NOMO-1 (cell line): ENCODE measurements at regions not wholly inside any gene's neighbourhood (a gene's known extent, or its start where the extent isn't known, plus 50 kb on each side); places are given as distances from the start of the nearest gene placed in this dataset.
"Not testable (repeated sequence)": the region's sequence is repeated elsewhere in the genome, so short reads cannot be mapped to it uniquely, and the experiment has no call there.

Experiments
- DNase-seq, 2 experiments: peaks; one replicate each; lab custom pipeline; 2025; ENCODE audit not compliant: unreplicated experiment in 2 of 2; lab: John Stamatoyannopoulos, UW

DNA sequence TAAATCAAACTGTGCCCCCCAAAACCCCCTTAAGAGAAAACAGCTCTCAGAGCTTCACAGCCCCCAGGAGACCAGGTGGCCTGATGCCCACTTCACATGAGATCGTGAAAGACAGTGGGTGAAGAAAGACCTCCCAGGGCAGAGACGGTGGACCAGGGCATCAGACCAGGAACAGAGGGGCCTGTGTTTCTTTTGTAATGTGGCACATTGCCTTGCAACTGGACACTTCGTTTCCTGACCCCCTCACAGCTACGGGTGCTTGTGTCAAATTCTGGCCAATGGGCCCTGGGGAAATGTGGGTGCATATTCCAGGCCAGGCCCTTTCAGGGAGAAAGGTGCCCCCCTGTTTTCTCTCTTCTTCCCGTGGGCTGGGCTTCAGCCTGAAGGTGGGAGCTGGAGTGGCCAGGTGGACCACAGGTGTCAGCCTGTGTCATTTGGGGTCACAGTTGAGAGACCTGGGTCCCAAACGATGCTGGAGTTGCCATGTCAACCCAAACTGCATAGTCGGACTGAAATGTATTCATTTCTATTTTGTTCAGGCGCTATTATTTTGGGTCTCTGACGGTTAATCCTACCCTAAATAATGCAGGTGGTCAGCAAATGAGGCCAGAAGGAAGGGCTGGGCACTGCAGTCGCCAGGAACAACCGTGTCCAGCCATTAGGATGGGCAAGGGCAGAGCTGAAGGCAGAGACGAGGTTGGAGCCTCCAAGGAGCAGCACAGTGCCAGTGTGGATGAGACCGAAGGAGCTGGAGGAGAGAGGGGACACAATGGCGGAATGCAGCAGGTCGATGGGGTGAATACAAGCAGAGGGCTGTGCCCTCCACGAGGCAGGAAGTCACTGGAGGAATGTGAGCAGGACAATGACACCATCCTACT is 338.2 kb downstream of the EIPR1 start:
- no peak for DNase-seq

DNA sequence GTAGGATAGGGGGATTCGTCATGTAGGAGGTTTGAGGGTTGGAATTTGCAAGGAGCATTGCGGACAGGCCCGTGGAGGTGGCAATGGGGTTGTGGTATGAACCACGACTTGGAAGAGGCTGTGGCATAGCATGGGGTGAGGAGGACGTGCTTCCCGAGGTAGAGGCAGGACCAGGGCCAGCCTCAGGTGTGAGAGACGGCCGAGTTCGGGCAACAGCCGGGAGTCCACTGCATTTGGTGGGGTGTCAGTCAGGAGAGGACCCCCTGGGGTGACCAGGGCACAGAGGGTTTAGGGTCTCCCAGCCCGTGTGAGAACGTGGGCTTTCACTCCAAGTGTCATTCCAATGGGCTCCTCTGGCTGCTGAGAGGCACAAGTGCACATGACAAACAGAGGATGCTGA is 339.0 kb downstream of the EIPR1 start:
- no peak for DNase-seq

- DNase-seq = no peak
Observed at GRCh38 chr2:3037196-3038194, 340.1 kb downstream of the EIPR1 start.

DNA sequence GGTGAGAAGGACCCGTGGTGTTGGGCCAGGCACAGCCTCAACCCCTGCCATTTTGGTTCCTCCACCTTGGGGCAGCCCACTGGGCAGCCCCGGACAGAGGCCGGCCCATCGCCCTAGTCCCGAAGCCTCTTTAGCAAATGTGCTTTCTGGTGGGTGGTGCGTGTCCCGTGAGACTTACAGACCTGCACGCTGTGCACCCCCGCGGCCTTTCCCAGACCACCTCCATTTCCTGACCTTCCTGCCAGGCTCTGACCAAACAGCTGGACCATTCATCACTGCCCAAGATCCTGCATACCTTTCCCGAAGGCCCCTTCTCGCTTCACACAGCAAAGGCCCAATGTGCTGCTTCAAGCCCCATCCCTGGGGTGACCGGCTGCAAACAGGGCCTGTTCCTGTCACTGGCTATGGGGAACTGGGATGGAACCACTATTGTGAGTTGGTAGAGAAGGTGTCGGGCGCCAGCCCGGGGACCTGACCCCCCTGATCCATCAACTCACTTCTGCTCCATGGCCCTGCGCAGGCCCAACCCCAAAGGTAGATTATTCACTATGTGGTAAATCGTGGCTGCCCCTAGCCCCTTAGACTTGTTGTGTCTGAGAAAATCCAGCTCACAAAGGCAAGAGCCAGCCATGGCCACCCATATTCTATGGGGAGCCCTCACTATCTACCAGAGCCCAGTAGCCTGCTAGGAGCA is 341.0 kb downstream of the EIPR1 start:
- DNase-seq = no peak

GRCh38 chr2:3035385-3036050 is 342.1 kb downstream of the EIPR1 start:
- no peak for DNase-seq

- DNase-seq = no peak
Observed at GRCh38 chr2:3034856-3035255, 342.8 kb downstream of the EIPR1 start.

- no peak for DNase-seq
Observed at GRCh38 chr2:3034396-3034795, 343.2 kb downstream of the EIPR1 start.

DNA sequence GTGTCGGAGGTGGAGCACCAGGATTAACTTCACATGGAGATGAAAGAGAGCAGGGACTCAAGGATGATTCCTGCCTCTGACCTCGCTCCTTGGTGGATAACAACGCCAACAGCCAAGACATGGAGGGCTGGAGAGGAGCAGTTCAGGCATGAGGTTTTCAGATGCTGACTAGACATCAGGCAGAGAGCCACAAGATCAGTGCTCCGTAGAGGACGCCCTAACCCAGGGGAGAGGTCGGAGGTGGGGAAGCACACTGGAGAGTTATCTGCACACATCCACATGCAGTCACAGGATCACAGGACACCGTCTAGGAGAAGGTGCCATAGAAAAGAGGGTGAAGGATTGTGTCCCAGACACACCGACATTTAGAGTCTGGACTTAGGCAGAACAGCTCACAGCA is 344.3 kb downstream of the EIPR1 start:
- no peak for DNase-seq

DNA sequence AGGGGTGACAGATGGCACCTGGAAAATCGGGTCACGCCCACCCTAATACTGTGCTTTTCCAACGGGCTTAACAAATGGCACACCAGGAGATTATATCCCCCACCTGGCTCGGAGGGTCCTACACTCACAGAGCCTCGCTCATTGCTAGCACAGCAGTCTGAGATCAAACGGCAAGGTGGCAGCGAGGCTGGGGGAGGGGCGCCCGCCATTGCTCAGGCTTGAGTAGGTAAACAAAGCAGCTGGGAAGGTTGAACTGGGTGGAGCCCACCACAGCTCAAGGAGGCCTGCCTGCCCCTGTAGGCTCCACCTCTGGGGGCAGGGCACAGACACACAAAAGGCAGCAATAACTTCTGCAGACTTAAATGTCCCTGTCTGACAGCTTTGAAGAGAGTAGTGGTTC is 346.8 kb downstream of the EIPR1 start:
- not testable (repeated sequence) for DNase-seq

- DNase-seq = no peak
Observed at GRCh38 chr2:3025984-3026383, 351.6 kb downstream of the EIPR1 start.

DNA sequence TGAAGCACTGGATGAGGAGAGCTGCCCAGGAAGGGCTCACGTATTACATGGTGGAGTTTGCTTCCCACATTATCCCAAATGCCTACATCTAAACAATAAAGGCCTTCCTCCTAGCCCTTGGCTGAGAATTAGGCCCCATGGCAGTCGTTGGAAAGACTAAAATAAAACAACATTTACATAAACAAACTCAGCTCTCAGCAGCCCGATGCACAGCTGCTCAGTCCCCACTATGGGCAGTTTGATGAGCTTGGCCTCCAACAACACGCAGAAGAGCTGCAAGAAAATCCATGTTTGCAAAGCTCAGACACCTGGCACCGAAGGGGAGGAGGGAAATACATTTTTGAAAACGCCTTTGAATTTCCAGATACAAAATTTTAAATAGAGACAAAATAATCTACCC is 352.4 kb downstream of the EIPR1 start:
- no peak for DNase-seq

- DNase-seq = no peak
Observed at GRCh38 chr2:3024401-3024935, 353.1 kb downstream of the EIPR1 start.

DNA sequence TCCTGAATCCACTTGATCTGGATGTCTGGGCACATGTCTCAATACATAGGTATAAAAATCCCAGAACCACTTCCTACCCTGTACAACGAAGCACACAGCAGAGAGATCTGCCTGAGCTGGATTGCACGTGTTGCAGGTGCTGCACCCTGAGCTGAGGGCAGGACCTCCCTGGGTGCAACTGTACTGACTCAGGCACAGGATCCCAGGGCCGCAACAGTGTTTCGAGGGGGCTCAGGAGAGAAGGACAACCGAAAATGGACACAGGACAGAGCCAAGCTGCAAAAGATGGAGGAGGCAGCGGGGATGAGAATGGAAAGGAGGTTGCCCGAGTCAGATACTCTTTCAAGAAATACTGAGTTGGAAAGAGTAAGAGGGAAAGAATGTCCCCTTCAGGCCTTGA is 354.1 kb downstream of the EIPR1 start:
- no peak for DNase-seq

DNA sequence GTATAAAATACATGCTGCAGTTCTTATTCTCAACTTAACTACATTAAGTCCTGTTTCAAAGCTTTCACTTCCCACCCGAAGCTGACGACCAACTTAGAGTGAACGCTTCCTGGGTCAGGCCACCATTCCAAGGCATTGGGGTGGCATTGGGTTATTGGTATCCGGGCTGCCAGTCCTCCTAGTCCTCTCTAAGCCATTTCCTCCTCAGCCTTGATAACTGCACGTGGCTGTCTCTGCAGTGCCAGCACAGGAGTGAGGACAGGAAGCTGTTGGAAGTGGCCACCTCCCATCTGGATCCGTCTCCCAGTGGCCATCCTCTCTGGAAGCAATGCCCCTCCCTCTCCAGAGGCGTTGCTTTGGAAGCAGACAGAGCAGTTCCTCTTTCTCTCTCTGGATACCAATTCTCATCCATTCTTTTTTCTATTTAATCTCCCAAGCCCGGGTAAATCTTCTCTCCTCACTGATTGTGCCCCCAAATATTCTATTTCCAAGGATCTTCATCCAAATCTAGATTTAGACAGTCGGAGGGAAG is 354.7 kb downstream of the EIPR1 start:
- DNase-seq = no peak

DNA sequence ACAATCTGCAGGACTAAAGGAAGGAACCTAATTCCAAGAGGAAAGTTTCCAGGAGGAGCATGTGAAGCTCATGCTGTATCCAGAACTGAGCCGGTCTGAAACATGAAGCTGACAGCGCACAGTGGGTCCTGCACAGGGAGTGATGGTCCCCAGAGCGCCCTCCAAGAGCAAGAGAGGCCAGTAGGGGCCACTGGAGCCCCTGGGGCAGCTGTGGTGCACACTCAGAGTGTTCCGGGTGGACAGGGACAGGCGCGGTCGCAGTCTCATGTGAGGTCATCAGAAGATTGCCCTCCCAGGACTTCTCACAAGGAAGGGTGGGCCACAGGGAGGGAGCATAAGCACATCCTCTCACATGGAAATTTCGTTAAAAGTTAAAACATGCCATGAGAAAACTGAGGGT is 355.9 kb downstream of the EIPR1 start:
- DNase-seq = no peak

GRCh38 chr2:3010001-3010400 is 367.6 kb downstream of the EIPR1 start:
- no peak for DNase-seq

DNA sequence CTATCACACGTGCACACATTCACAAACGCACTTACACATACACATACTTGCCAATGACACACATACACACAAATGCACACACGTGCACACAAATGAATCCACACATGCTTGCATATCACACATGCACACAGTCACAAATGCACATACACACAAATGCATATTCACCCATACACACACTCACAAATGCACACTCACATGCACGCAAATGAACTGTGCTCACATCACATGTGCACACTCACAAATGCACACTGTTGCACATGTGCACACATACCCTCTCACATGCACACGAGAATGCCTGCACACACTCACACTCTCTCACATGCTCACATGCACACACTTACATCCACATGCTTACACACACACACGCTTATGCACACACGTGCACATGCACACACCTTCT is 368.1 kb downstream of the EIPR1 start:
- DNase-seq = no peak

DNA sequence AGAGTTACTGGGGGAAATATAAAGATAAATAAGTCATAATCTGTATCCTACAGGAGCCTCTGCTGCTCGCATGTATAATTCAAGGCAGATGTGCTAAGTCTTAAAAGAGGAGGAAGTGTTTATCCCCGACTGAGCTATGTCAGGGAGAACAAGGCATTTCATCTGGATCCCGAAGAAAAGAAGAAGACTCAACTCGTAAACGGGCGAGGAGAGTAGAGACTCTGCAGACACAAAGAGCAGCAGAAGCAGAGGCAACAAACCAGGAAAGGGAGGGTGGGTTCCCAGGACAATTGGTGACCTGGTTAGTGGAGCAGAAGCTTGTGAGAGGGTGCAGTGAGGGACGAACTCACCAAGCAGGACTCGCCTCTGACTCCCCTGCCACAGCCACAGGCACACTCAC is 368.6 kb downstream of the EIPR1 start:
- no peak for DNase-seq

GRCh38 chr2:3008561-3008960 is 369.1 kb downstream of the EIPR1 start:
- DNase-seq = no peak

DNA sequence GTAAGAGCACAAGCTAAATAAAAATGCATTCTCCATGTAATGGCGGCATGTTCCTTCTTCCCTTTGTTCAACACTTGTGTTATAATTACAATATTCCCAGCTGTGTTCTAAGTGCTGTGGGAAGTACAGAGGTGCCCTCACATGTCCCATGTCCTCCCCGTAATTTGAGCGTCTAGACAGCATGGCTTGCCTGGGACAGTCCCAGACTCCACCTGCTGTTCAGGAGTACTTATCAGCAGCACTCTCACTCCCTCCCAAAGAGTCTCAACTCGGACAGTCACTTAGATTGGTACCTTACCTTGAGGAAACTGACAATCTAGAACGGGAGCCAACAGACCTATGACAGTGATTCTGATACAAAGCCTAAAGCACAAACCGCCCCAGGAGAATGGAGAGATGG is 370.5 kb downstream of the EIPR1 start:
- DNase-seq = no peak
